ENCODE measurements at regions not wholly inside any gene's neighbourhood (a gene's known extent, or its start where the extent isn't known, plus 50 kb on each side); places are given as distances from the start of the nearest gene placed in this dataset.

DNA sequence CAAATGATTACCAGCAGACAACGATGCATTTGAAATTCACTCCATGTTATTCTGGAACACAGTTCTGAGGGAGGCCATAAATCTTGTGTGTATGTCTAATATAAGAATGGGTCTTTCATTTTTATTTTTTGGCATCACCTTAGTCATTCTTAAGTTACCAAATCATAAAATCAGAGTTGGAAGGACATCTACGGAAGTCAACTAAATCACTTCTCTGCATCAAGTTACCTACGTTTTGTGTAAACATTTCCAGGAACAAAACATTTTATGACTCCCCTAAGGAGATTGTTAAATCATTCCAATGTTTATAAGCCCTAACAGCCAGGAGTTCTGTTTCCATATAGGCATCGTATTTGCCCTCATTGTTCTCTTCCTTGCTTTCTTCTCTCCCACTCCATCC, 378.2 kb downstream of the FAM170A start:
- Histone ChIP-seq H3K4me1 (no peaks in the 10 kb centered on the region), H3K36me3 (no peaks in the 10 kb centered on the region), H3K27ac (no peak overlapping the region), H3K9me3 (no peaks in the 10 kb centered on the region), H3K4me3 (no peak overlapping the region), H3K27me3 (no peaks in the 10 kb centered on the region)
- ATAC-seq, result no peak
- WGBS, 2 donors (ENCODE audit: low coverage in 1 of 2), result 38 to 64% methylated on average over 4 of the region's 4 CpGs
- TF ChIP-seq POLR2A (IDR thresholded peaks at IDR 0.05) (no peak), CTCF (IDR thresholded peaks at IDR 0.05) (no peak), POLR2AphosphoS5 (IDR thresholded peaks at IDR 0.05) (no peak), EP300 (IDR thresholded peaks at IDR 0.05) (no peak)

- WGBS, 2 donors (ENCODE audit: low coverage in 1 of 2), result 45 to 67% methylated on average over 1 of the region's 1 CpG
- Histone ChIP-seq H3K27ac (no peak overlapping the region), H3K4me1 (no peaks in the 10 kb centered on the region), H3K4me3 (no peak overlapping the region), H3K27me3 (no peaks in the 10 kb centered on the region), H3K36me3 (no peaks in the 10 kb centered on the region), H3K9me3 (no peaks in the 10 kb centered on the region)
- no peak for ATAC-seq
- TF ChIP-seq EP300 (IDR thresholded peaks at IDR 0.05) (no peak), CTCF (IDR thresholded peaks at IDR 0.05) (no peak), POLR2A (IDR thresholded peaks at IDR 0.05) (no peak), POLR2AphosphoS5 (IDR thresholded peaks at IDR 0.05) (no peak)
Observed at GRCh38 chr5:120012431-120012830, 383.1 kb downstream of the FAM170A start.

DNA sequence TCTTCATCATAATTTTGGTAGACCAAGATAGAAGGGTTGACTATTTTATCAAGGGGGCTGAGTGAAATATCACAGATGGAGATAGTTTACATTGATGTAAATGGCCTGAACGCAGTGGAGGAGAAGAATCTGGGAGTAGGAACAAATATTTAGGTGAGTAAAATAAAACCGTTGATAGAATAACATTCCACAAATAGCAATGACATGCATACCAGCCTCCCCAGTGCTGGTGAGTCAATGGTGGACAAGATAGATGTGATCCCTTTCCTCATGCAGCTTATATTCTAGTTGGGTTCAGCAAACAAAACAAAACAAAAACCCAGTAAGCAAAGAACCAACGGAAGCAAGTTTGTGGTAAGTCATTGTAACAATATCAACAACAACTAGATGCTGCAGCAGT, 385.2 kb downstream of the FAM170A start:
- 41 to 75% methylated on average over 1 to 3 of the region's 3 CpGs for WGBS, 2 donors (ENCODE audit: low coverage in 1 of 2)
- ATAC-seq, result no peak
- Histone ChIP-seq H3K9me3 (no peaks in the 10 kb centered on the region), H3K27ac (no peak overlapping the region), H3K4me1 (no peaks in the 10 kb centered on the region), H3K27me3 (no peaks in the 10 kb centered on the region), H3K4me3 (no peak overlapping the region), H3K36me3 (no peaks in the 10 kb centered on the region)
- TF ChIP-seq CTCF (IDR thresholded peaks at IDR 0.05) (no peak), EP300 (IDR thresholded peaks at IDR 0.05) (no peak), POLR2AphosphoS5 (IDR thresholded peaks at IDR 0.05) (no peak), POLR2A (IDR thresholded peaks at IDR 0.05) (no peak)

- Histone ChIP-seq H3K27me3 (no peaks in the 10 kb centered on the region), H3K9me3 (no peaks in the 10 kb centered on the region), H3K4me1 (no peaks in the 10 kb centered on the region), H3K27ac (no peak overlapping the region), H3K4me3 (no peak overlapping the region), H3K36me3 (no peaks in the 10 kb centered on the region)
- 72 to 83% methylated on average over 1 to 2 of the region's 2 CpGs for WGBS, 2 donors (ENCODE audit: low coverage in 1 of 2)
- TF ChIP-seq POLR2A (IDR thresholded peaks at IDR 0.05) (no peak), POLR2AphosphoS5 (IDR thresholded peaks at IDR 0.05) (no peak), EP300 (IDR thresholded peaks at IDR 0.05) (no peak)
- no peak for ATAC-seq
Observed at GRCh38 chr5:120016717-120017382, 387.5 kb downstream of the FAM170A start.

- Histone ChIP-seq H3K27me3 (no peaks in the 10 kb centered on the region), H3K4me1 (no peaks in the 10 kb centered on the region), H3K36me3 (no peaks in the 10 kb centered on the region), H3K9me3 (no peaks in the 10 kb centered on the region), H3K27ac (no peak overlapping the region), H3K4me3 (no peak overlapping the region)
- TF ChIP-seq CTCF (IDR thresholded peaks at IDR 0.05) (no peak), EP300 (IDR thresholded peaks at IDR 0.05) (no peak), POLR2AphosphoS5 (IDR thresholded peaks at IDR 0.05) (no peak), POLR2A (IDR thresholded peaks at IDR 0.05) (no peak)
- no peak for ATAC-seq
Observed at GRCh38 chr5:120017513-120017912, 388.2 kb downstream of the FAM170A start.
